ENCODE measurements at regions not wholly inside any gene's neighbourhood (a gene's known extent, or its start where the extent isn't known, plus 50 kb on each side); places are given as distances from the start of the nearest gene placed in this dataset.

GRCh38 chr2:103448495-103448894, 686.7 kb downstream of the TMEM182 start:
- H3K4me1 ChIP-seq = no peaks in the 10 kb centered on the region
- no peak overlapping the region for H3K4me3 ChIP-seq
- ATAC-seq = no peak
- intact Hi-C loops (cut with DNase I) = no loop called here
- no peak overlapping the region for H3K27ac ChIP-seq
- no peaks in the 10 kb centered on the region for H3K27me3 ChIP-seq
- H3K36me3 ChIP-seq = no peaks in the 10 kb centered on the region
- no peak for DNase-seq
- WGBS, 2 donors = 11 to 13% methylated on average over 4 of the region's 4 CpGs
- no peak for TF ChIP-seq CTCF (IDR thresholded peaks at IDR 0.05)
- H3K9me3 ChIP-seq = peaks cover 0 to 4% (median 0%) of the 10 kb centered on the region in 11 donors

GRCh38 chr2:103451283-103451682, 689.5 kb downstream of the TMEM182 start:
- ATAC-seq (no peak), DNase-seq (no peak)
- Histone ChIP-seq H3K27me3 (no peaks in the 10 kb centered on the region), H3K36me3 (no peaks in the 10 kb centered on the region), H3K27ac (no peak overlapping the region), H3K4me3 (no peak overlapping the region), H3K9me3 (peaks cover 0 to 4% (median 0%) of the 10 kb centered on the region in 11 donors), H3K4me1 (no peaks in the 10 kb centered on the region)
- TF ChIP-seq CTCF (IDR thresholded peaks at IDR 0.05) = no peak
- intact Hi-C loops (cut with DNase I) = no loop called here
- 84 to 93% methylated on average over 1 of the region's 1 CpG for WGBS, 2 donors

GRCh38 chr2:103459283-103459682, 697.5 kb downstream of the TMEM182 start:
- intact Hi-C loops (cut with DNase I) = no loop called here
- no peaks in the 10 kb centered on the region for H3K27me3 ChIP-seq
- 14 to 28% methylated on average over 2 of the region's 2 CpGs for WGBS, 2 donors

GRCh38 chr2:103462101-103462500, 700.3 kb downstream of the TMEM182 start:
- H3K4me3 ChIP-seq = no peak overlapping the region
- H3K27ac ChIP-seq = no peak overlapping the region
- no peaks in the 10 kb centered on the region for H3K27me3 ChIP-seq
- H3K36me3 ChIP-seq = no peaks in the 10 kb centered on the region
- H3K4me1 ChIP-seq = no peaks in the 10 kb centered on the region
- H3K9me3 ChIP-seq = peaks cover 0 to 13% (median 0%) of the 10 kb centered on the region in 11 donors
- TF ChIP-seq CTCF (IDR thresholded peaks at IDR 0.05) = no peak
- DNase-seq (no peak), ATAC-seq (no peak)
- intact Hi-C loops (cut with DNase I) = no loop called here
- 74 to 78% methylated on average over 2 of the region's 2 CpGs for WGBS, 2 donors

More at GRCh38 chr2:103459283-103459682, 697.5 kb downstream of the TMEM182 start:
- no peak for DNase-seq
- H3K36me3 ChIP-seq = no peaks in the 10 kb centered on the region
- H3K27ac ChIP-seq = no peak overlapping the region
- TF ChIP-seq CTCF (IDR thresholded peaks at IDR 0.05) = no peak
- H3K9me3 ChIP-seq = peaks cover 0 to 4% (median 0%) of the 10 kb centered on the region in 11 donors
- no peaks in the 10 kb centered on the region for H3K4me1 ChIP-seq
- ATAC-seq = no peak
- no peak overlapping the region for H3K4me3 ChIP-seq
